ENCODE measurements at regions not wholly inside any gene's neighbourhood (a gene's known extent, or its start where the extent isn't known, plus 50 kb on each side); places are given as distances from the start of the nearest gene placed in this dataset.

DNA sequence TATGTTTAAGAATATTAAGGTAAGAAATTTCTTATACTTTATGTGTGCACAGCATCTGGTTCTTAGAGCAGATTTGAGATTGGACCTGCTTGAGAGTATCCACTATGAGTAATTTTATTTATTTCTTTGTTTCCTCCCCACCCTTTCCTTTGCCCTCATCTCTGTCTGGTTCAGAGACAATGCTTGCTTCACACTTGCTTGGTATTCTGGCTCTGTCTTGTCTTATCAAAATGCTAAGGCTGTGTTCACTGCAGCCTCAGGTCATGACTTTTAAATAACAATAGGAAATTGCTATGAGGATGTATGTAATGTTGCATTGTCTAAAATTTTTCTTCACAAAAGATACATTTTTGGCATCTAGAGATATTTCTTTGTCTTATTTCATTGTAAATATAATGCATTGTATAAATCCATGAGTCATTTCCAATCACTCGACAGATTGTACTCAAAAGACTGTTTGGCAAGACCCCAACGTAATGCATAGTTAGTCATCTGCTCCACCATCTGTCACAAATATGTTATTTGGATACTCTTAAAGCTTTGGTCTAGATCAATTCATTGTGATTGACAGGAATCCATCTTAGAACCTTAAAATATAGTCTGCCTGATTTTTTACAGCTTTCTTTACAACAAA is 395.7 kb downstream of the AASDHPPT start:
- Histone ChIP-seq H3K27me3 (ENCODE audit: insufficient read depth, low read length) (no peaks in the 10 kb centered on the region), H3K4me1 (ENCODE audit: insufficient read depth, low read length, severe bottlenecking) (no peaks in the 10 kb centered on the region), H3K4me2 (ENCODE audit: low read length) (no peak overlapping the region), H3K9me3 (ENCODE audit: low read length) (no peaks in the 10 kb centered on the region), H3K79me2 (ENCODE audit: insufficient read depth, low read length) (no peaks in the 10 kb centered on the region), H3F3A (ENCODE audit: insufficient read depth, low read length) (no peaks in the 10 kb centered on the region), H3K36me3 (ENCODE audit: insufficient read depth, low read length) (no peaks in the 10 kb centered on the region), H4K20me1 (ENCODE audit: insufficient read depth, low read length) (no peaks in the 10 kb centered on the region), H3K27ac (ENCODE audit: low read depth, low read length, poor library complexity, severe bottlenecking) (no peak overlapping the region), H3K9me2 (ENCODE audit: low read depth, low read length) (no peaks in the 10 kb centered on the region), H3K4me3 (ENCODE audit: low read depth, low read length, poor library complexity, severe bottlenecking) (no peak overlapping the region), H2AFZ (ENCODE audit: low read length) (no peak overlapping the region), H3K9ac (ENCODE audit: low read length) (no peak overlapping the region)
- TF ChIP-seq, protein P1, sequence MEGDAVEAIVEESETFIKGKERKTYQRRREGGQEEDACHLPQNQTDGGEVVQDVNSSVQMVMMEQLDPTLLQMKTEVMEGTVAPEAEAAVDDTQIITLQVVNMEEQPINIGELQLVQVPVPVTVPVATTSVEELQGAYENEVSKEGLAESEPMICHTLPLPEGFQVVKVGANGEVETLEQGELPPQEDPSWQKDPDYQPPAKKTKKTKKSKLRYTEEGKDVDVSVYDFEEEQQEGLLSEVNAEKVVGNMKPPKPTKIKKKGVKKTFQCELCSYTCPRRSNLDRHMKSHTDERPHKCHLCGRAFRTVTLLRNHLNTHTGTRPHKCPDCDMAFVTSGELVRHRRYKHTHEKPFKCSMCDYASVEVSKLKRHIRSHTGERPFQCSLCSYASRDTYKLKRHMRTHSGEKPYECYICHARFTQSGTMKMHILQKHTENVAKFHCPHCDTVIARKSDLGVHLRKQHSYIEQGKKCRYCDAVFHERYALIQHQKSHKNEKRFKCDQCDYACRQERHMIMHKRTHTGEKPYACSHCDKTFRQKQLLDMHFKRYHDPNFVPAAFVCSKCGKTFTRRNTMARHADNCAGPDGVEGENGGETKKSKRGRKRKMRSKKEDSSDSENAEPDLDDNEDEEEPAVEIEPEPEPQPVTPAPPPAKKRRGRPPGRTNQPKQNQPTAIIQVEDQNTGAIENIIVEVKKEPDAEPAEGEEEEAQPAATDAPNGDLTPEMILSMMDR (IDR thresholded peaks at IDR 0.05; ENCODE audit: low read length) = no peak
- no peak for TF ChIP-seq EZH2 (IDR thresholded peaks at IDR 0.05; ENCODE audit: borderline replicate concordance, low read length)

DNA sequence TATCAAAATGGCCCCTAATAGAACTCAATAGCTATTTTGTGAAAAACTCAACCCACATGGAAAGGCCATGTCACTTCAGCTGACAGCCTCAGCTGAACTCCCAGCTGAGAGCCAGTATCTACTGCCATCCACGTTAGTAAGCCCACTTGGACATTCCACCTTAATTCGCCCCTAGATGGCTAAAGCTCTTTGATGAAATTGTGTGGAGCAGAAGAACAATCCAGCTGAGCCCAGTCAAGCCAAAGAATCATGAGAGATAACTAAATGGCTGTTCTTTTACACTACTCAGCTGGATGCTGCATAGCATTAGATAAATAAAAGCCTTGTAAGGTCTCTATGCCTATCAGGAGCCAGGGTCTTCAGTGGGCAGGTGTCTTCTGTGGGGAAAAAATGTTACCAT is 396.8 kb downstream of the AASDHPPT start:
- Histone ChIP-seq H3F3A (ENCODE audit: insufficient read depth, low read length) (no peaks in the 10 kb centered on the region), H3K4me1 (ENCODE audit: insufficient read depth, low read length, severe bottlenecking) (no peaks in the 10 kb centered on the region), H3K36me3 (ENCODE audit: insufficient read depth, low read length) (no peaks in the 10 kb centered on the region), H3K4me3 (ENCODE audit: low read depth, low read length, poor library complexity, severe bottlenecking) (no peak overlapping the region), H3K79me2 (ENCODE audit: insufficient read depth, low read length) (no peaks in the 10 kb centered on the region), H2AFZ (ENCODE audit: low read length) (no peak overlapping the region), H3K27ac (ENCODE audit: low read depth, low read length, poor library complexity, severe bottlenecking) (no peak overlapping the region), H3K9ac (ENCODE audit: low read length) (no peak overlapping the region), H3K27me3 (ENCODE audit: insufficient read depth, low read length) (no peaks in the 10 kb centered on the region), H4K20me1 (ENCODE audit: insufficient read depth, low read length) (no peaks in the 10 kb centered on the region), H3K9me2 (ENCODE audit: low read depth, low read length) (no peaks in the 10 kb centered on the region), H3K4me2 (ENCODE audit: low read length) (no peak overlapping the region), H3K9me3 (ENCODE audit: low read length) (no peaks in the 10 kb centered on the region)
- no peak for TF ChIP-seq EZH2 (IDR thresholded peaks at IDR 0.05; ENCODE audit: borderline replicate concordance, low read length)
- TF ChIP-seq, protein P1 (IDR thresholded peaks at IDR 0.05; ENCODE audit: low read length) = no peak

DNA sequence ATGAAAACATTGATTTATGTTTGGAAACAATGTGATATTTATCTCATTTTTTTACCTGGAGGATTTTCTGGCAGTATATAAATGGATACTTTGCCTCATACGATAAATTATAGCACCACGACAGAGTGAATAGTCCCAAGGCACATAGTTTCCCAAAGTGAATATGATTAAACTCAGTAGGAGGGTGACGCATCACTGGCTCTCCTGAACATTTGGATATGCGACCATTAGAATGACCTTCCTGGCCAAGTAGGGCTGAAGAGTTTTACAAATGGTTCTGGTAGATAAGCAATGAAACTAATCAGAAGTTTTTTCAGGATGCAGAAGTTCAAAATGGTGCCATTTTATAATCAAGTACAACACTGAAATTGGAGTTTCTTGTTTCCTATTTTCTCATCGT is 397.7 kb downstream of the AASDHPPT start:
- Histone ChIP-seq H4K20me1 (ENCODE audit: insufficient read depth, low read length) (no peaks in the 10 kb centered on the region), H3K4me2 (ENCODE audit: low read length) (no peak overlapping the region)

More for the DNA sequence above, 397.7 kb downstream of the AASDHPPT start:
- Histone ChIP-seq H3K27ac (ENCODE audit: low read depth, low read length, poor library complexity, severe bottlenecking) (no peak overlapping the region), H2AFZ (ENCODE audit: low read length) (no peak overlapping the region), H3K79me2 (ENCODE audit: insufficient read depth, low read length) (no peaks in the 10 kb centered on the region), H3K9me2 (ENCODE audit: low read depth, low read length) (no peaks in the 10 kb centered on the region), H3K4me1 (ENCODE audit: insufficient read depth, low read length, severe bottlenecking) (no peaks in the 10 kb centered on the region), H3K36me3 (ENCODE audit: insufficient read depth, low read length) (no peaks in the 10 kb centered on the region), H3K4me3 (ENCODE audit: low read depth, low read length, poor library complexity, severe bottlenecking) (no peak overlapping the region), H3F3A (ENCODE audit: insufficient read depth, low read length) (no peaks in the 10 kb centered on the region), H3K9ac (ENCODE audit: low read length) (no peak overlapping the region), H3K9me3 (ENCODE audit: low read length) (no peaks in the 10 kb centered on the region), H3K27me3 (ENCODE audit: insufficient read depth, low read length) (no peaks in the 10 kb centered on the region)
- no peak for TF ChIP-seq EZH2 (IDR thresholded peaks at IDR 0.05; ENCODE audit: borderline replicate concordance, low read length)
- TF ChIP-seq, protein P1 (IDR thresholded peaks at IDR 0.05; ENCODE audit: low read length) = no peak
